ENCODE measurements at regions not wholly inside any gene's neighbourhood (a gene's known extent, or its start where the extent isn't known, plus 50 kb on each side); places are given as distances from the start of the nearest gene placed in this dataset.

DNA sequence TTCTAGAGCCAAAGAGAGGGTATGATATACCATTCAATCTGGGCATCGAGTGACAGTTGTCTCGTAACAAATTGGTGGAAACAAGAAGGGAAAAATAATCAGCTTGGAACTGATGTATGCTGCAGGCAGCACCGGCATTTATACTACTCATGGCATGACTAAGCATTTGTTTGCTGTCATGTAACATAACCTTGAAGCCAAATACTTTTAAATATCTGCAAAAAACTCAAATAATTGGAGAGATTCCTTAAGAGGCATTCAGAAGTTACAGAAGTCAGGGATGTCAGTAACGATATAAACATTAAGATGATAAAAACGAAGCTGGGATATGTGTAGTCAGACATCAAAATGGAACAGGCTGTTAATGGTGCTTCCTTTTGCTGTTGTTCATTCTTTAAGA lies 157.3 kb upstream of the MMADHC start:
- TF ChIP-seq POLR2A (IDR thresholded peaks at IDR 0.05), result no peak
- TF ChIP-seq, protein P1, sequence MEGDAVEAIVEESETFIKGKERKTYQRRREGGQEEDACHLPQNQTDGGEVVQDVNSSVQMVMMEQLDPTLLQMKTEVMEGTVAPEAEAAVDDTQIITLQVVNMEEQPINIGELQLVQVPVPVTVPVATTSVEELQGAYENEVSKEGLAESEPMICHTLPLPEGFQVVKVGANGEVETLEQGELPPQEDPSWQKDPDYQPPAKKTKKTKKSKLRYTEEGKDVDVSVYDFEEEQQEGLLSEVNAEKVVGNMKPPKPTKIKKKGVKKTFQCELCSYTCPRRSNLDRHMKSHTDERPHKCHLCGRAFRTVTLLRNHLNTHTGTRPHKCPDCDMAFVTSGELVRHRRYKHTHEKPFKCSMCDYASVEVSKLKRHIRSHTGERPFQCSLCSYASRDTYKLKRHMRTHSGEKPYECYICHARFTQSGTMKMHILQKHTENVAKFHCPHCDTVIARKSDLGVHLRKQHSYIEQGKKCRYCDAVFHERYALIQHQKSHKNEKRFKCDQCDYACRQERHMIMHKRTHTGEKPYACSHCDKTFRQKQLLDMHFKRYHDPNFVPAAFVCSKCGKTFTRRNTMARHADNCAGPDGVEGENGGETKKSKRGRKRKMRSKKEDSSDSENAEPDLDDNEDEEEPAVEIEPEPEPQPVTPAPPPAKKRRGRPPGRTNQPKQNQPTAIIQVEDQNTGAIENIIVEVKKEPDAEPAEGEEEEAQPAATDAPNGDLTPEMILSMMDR (IDR thresholded peaks at IDR 0.05), result no peak
